ENCODE measurements at regions not wholly inside any gene's neighbourhood (a gene's known extent, or its start where the extent isn't known, plus 50 kb on each side); places are given as distances from the start of the nearest gene placed in this dataset.

- TF ChIP-seq RCOR1 (IDR thresholded peaks at IDR 0.05; ENCODE audit: low read depth, low read length) (no peak), CBX2 (IDR thresholded peaks at IDR 0.05; ENCODE audit: borderline replicate concordance, low read depth) (no peak), KDM1A (IDR thresholded peaks at IDR 0.05; ENCODE audit: low read depth) (no peak), REST (IDR thresholded peaks at IDR 0.05) (no peak)
These were observed 701.3 kb upstream of the KLHL1 start for GRCh38 chr13:70809588-70809987.
